Lower leg skin (tissue), 4 donors: ENCODE measurements at regions not wholly inside any gene's neighbourhood (a gene's known extent, or its start where the extent isn't known, plus 50 kb on each side); places are given as distances from the start of the nearest gene placed in this dataset.

Source experiments
- DNase-seq, 2 donors: peaks; one replicate each; pipeline ENCODE4 v3.0.0-alpha.2; 2019; ENCODE audit warnings: low spot score in 2 of 2
- H3K4me3 ChIP-seq: fragments of 200-600 bp; sonication (generic); 2 replicates; pipeline ENCODE4 v1.5.1; 2017; ENCODE audit warnings: mild to moderate bottlenecking, low read depth; ENCODE audit not compliant: poor library complexity, severe bottlenecking
- POLR2A ChIP-seq, 2 donors: fragments of 450-650 bp; IDR thresholded peaks; one replicate each; pipeline ENCODE4 v1.6.1; 2016 to 2017; ENCODE audit warnings: antibody characterized with exemption in 2 of 2, mild to moderate bottlenecking in 1 of 2, moderate library complexity in 1 of 2
- WGBS, 2 donors: methylation state at CpG; one replicate each; pipeline ENCODE4 v1.1.5; 2018; 5-methylcytosine and 5-hydroxymethylcytosine counted together
- intact Hi-C: fragments of 100-400 bp; cut with DNase I; formaldehyde crosslinking; loops from one replicate; pipeline ENCODE4 v1.15.0; 2023; ENCODE audit warnings: low total_unique reads
- TF ChIP-seq, protein P1 (sequence below), 3 donors: fragments of 450-650 bp; IDR thresholded peaks; one replicate each; pipeline ENCODE4 v1.5.1; 2016; ENCODE audit warnings: antibody characterized with exemption in 3 of 3, mild to moderate bottlenecking in 3 of 3, moderate library complexity in 2 of 3

GRCh38 chr7:22658031-22658430, 69.0 kb upstream of the IL6 start:
- intact Hi-C loops: no loop called here
- DNase-seq: no peak
- TF ChIP-seq, protein P1, sequence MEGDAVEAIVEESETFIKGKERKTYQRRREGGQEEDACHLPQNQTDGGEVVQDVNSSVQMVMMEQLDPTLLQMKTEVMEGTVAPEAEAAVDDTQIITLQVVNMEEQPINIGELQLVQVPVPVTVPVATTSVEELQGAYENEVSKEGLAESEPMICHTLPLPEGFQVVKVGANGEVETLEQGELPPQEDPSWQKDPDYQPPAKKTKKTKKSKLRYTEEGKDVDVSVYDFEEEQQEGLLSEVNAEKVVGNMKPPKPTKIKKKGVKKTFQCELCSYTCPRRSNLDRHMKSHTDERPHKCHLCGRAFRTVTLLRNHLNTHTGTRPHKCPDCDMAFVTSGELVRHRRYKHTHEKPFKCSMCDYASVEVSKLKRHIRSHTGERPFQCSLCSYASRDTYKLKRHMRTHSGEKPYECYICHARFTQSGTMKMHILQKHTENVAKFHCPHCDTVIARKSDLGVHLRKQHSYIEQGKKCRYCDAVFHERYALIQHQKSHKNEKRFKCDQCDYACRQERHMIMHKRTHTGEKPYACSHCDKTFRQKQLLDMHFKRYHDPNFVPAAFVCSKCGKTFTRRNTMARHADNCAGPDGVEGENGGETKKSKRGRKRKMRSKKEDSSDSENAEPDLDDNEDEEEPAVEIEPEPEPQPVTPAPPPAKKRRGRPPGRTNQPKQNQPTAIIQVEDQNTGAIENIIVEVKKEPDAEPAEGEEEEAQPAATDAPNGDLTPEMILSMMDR (IDR thresholded peaks at IDR 0.05): no peak
- TF ChIP-seq POLR2A (IDR thresholded peaks at IDR 0.05): no peak
- H3K4me3 ChIP-seq: no peak overlapping the region
- whole genome bisulfite sequencing, 2 donors: 67 to 88% methylated on average over 3 of the region's 3 CpGs

DNA sequence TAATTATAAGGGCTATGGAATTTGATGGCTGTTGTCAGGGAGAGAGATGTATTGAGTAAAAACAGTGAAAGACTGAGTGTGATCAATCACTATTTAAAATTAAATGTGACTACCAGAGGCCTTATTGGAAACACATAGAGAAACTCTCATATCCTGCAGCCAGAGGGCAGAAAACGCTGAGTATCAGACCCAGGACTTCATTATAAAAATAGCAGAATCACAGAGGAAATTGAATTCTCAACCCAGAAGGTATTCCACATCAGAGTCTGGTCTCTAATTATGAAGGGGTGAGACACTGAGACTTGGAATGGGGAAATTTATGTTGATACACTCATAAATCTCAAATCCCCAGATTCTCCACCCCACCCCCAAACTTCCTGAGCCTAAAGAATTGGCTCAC, 69.5 kb upstream of the IL6 start:
- DNase-seq: no peak
- WGBS, 2 donors: 31 to 40% methylated on average over 1 of the region's 1 CpG
- intact Hi-C loops: no loop called here

GRCh38 chr7:22655781-22656180, 71.2 kb upstream of the IL6 start:
- 94% methylated on average over 4 of the region's 4 CpGs for WGBS, 2 donors
- DNase-seq: no peak
- no peak overlapping the region for H3K4me3 ChIP-seq
- intact Hi-C loops: no loop called here
- TF ChIP-seq, protein P1 (IDR thresholded peaks at IDR 0.05): no peak
- no peak for TF ChIP-seq POLR2A (IDR thresholded peaks at IDR 0.05)

More for the DNA sequence above, 69.5 kb upstream of the IL6 start:
- no peak for TF ChIP-seq POLR2A (IDR thresholded peaks at IDR 0.05)
- TF ChIP-seq, protein P1 (IDR thresholded peaks at IDR 0.05): no peak
- H3K4me3 ChIP-seq: no peak overlapping the region

- H3K4me3 ChIP-seq: no peak overlapping the region
- WGBS, 2 donors: 95% methylated on average over 1 of the region's 1 CpG
- TF ChIP-seq, protein P1 (IDR thresholded peaks at IDR 0.05): no peak
- no peak for TF ChIP-seq POLR2A (IDR thresholded peaks at IDR 0.05)
- DNase-seq: no peak
- intact Hi-C loops: no loop called here
Observed at GRCh38 chr7:22654831-22655230, 72.2 kb upstream of the IL6 start.

DNA sequence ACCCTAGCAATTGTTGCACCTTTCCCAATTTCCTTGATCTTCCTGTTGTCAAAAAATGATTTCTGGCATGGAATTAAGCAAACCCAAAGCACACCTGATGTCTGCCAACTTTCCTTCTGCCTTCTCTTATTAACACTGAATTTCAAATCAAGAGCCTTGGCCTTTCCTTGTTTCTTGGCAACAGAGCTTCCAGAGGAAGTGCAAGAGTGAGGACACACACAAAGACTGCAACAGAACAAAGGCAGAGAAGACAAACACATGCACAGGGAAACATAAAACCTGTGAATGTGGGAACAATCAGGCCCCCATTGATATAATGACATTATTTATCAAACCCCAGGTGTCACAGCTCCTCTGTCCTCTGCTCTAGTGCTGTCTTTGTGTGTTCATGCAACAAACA, 73.0 kb upstream of the IL6 start:
- TF ChIP-seq, protein P1 (IDR thresholded peaks at IDR 0.05): no peak
- no peak for TF ChIP-seq POLR2A (IDR thresholded peaks at IDR 0.05)
- no peak for DNase-seq
- intact Hi-C loops: no loop called here

DNA sequence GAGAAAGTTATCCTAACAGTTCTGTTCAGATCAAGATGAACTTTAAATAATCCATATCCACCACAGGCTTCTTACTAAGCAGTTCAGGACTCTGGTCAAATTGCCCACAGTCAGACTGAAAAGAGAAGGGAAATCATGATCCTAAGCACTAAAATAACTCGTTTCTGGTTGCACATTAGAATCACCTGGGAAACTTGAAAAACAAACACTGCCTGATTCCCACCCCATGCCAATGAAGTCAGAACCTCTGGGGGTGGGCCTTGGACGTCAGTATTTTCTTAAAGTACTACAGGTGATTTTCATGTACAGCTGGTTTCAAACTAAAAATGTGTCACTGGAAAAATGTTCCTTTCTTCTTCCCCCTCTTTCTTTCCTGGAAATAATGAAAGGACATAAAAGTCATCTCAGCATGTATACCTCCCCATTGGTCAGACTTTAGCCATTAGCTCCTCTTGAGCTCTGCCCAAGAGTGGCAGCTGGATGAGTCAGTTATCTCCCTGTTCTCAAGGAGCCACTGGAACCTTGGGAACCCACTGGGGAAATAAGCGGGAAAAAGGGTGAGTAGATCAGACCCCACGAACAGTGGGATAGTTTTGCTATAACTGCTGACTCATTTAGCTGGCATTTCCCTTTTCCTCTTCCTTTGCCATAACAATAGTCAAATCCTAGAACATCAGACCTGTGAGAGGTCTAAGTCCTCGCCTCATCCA, 75.3 kb upstream of the IL6 start:
- DNase-seq: no peak
- H3K4me3 ChIP-seq: no peak overlapping the region
- no peak for TF ChIP-seq POLR2A (IDR thresholded peaks at IDR 0.05)
- TF ChIP-seq, protein P1 (IDR thresholded peaks at IDR 0.05): no peak
- intact Hi-C loops: no loop called here
- WGBS, 2 donors: 52 to 56% methylated on average over 5 of the region's 5 CpGs

More for the DNA sequence above, 73.0 kb upstream of the IL6 start:
- no peak overlapping the region for H3K4me3 ChIP-seq
